Left lung (tissue), 4 donors: ENCODE measurements at regions not wholly inside any gene's neighbourhood (a gene's known extent, or its start where the extent isn't known, plus 50 kb on each side); places are given as distances from the start of the nearest gene placed in this dataset.
A peak's percentile ranks its signal among the peaks of the same experiment; 100 is the strongest.

Source experiments
- ATAC-seq: fragments of 200-7000 bp; cut with Tn5 transposase; one replicate; pipeline ENCODE4 v1.9.1; 2020; ENCODE audit warnings: moderate library complexity
- DNase-seq, 4 donors: peaks; one replicate each; pipeline ENCODE4 v3.0.0-alpha.2; 2013 to 2020
- H3K27ac ChIP-seq, 2 donors: fragments of 200-600 bp; sonication (generic) in 1 of 2; one replicate each; pipeline versions ENCODE4 v1.5.0 to v1.8.0; 2020 to 2021
- H3K27me3 ChIP-seq, 2 donors: fragments of 200-600 bp; sonication (generic) in 1 of 2; one replicate each; pipeline versions ENCODE4 v1.5.0 to v1.8.0; 2020 to 2021
- H3K36me3 ChIP-seq, 2 donors: fragments of 200-600 bp; sonication (generic) in 1 of 2; one replicate each; pipeline versions ENCODE4 v1.5.0 to v1.8.0; 2020 to 2021
- H3K4me1 ChIP-seq, 2 donors: fragments of 200-600 bp; one replicate each; pipeline ENCODE4 v1.8.0; 2021
- H3K4me3 ChIP-seq, 2 donors: fragments of 200-600 bp; sonication (generic) in 1 of 2; one replicate each; pipeline versions ENCODE4 v1.5.0 to v1.8.0; 2020 to 2021; ENCODE audit warnings: mild to moderate bottlenecking in 1 of 2
- H3K9me3 ChIP-seq, 2 donors: fragments of 200-600 bp; sonication (generic) in 1 of 2; one replicate each; pipeline versions ENCODE4 v1.5.0 to v1.8.0; 2020 to 2021
- CTCF ChIP-seq, 2 donors: fragments of 200-600 bp; sonication (generic) in 1 of 2; IDR thresholded peaks; one replicate each; pipeline versions ENCODE4 v1.5.0 to v1.8.0; 2021; ENCODE audit warnings: antibody characterized with exemption in 2 of 2
- intact Hi-C, 2 donors: fragments of 100-400 bp; cut with DNase I; formaldehyde crosslinking; loops; one replicate each; pipeline versions ENCODE4 v1.11.2 to v1.14.2; 2022
- donor health status: DM: no; HTN: yes; CAD: no.
- donor health status: DM: no; HTN: no; CAD: no.

GRCh38 chr10:29160150-29160617 lies 128.7 kb upstream of the LYZL1 start:
- Histone ChIP-seq H3K36me3 (no peaks in the 10 kb centered on the region), H3K9me3 (peaks cover 0 to 4% of the 10 kb centered on the region in 2 donors), H3K4me3 (no peak overlapping the region), H3K4me1 (no peaks in the 10 kb centered on the region), H3K27me3 (no peaks in the 10 kb centered on the region), H3K27ac (no peak overlapping the region)
- intact Hi-C loops = no loop called here
- no peak for TF ChIP-seq CTCF (IDR thresholded peaks at IDR 0.05)
- ATAC-seq (peak; percentile 65), DNase-seq (no peak)

- Histone ChIP-seq H3K4me3 (no peak overlapping the region), H3K9me3 (peaks cover 0 to 9% of the 10 kb centered on the region in 2 donors), H3K36me3 (no peaks in the 10 kb centered on the region), H3K4me1 (no peaks in the 10 kb centered on the region), H3K27me3 (no peaks in the 10 kb centered on the region), H3K27ac (no peak overlapping the region)
- TF ChIP-seq CTCF (IDR thresholded peaks at IDR 0.05) = no peak
- intact Hi-C loops = no loop called here
- ATAC-seq (no peak), DNase-seq (no peak)
These were observed 125.1 kb upstream of the LYZL1 start for GRCh38 chr10:29163746-29164145.

GRCh38 chr10:29166713-29167112 lies 122.2 kb upstream of the LYZL1 start:
- DNase-seq (no peak), ATAC-seq (no peak)
- Histone ChIP-seq H3K27me3 (no peaks in the 10 kb centered on the region), H3K4me3 (no peak overlapping the region), H3K9me3 (peaks cover 0 to 25% of the 10 kb centered on the region in 2 donors), H3K27ac (no peak overlapping the region), H3K36me3 (no peaks in the 10 kb centered on the region), H3K4me1 (no peaks in the 10 kb centered on the region)
- intact Hi-C loops = no loop called here
- no peak for TF ChIP-seq CTCF (IDR thresholded peaks at IDR 0.05)

GRCh38 chr10:29169021-29169420 lies 119.8 kb upstream of the LYZL1 start:
- Histone ChIP-seq H3K4me3 (no peak overlapping the region), H3K36me3 (no peaks in the 10 kb centered on the region), H3K4me1 (no peaks in the 10 kb centered on the region), H3K9me3 (peaks cover 0 to 25% of the 10 kb centered on the region in 2 donors), H3K27me3 (no peaks in the 10 kb centered on the region), H3K27ac (no peak overlapping the region)
- intact Hi-C loops = no loop called here
- no peak for TF ChIP-seq CTCF (IDR thresholded peaks at IDR 0.05)
- ATAC-seq = no peak
- DNase-seq = no peak

- H3K4me1 ChIP-seq = no peaks in the 10 kb centered on the region
- no peak for TF ChIP-seq CTCF (IDR thresholded peaks at IDR 0.05)
- intact Hi-C loops = no loop called here
These were observed 117.2 kb upstream of the LYZL1 start for GRCh38 chr10:29171717-29172116.

More at GRCh38 chr10:29171717-29172116, 117.2 kb upstream of the LYZL1 start:
- DNase-seq = no peak
- H3K27ac ChIP-seq = no peak overlapping the region
- no peak for ATAC-seq
- H3K4me3 ChIP-seq = no peak overlapping the region
- H3K27me3 ChIP-seq = no peaks in the 10 kb centered on the region
- peaks cover 0 to 16% of the 10 kb centered on the region in 2 donors for H3K9me3 ChIP-seq
- no peaks in the 10 kb centered on the region for H3K36me3 ChIP-seq
